ENCODE measurements at regions not wholly inside any gene's neighbourhood (a gene's known extent, or its start where the extent isn't known, plus 50 kb on each side); places are given as distances from the start of the nearest gene placed in this dataset.
A peak's percentile ranks its signal among the peaks of the same experiment; 100 is the strongest.

DNA sequence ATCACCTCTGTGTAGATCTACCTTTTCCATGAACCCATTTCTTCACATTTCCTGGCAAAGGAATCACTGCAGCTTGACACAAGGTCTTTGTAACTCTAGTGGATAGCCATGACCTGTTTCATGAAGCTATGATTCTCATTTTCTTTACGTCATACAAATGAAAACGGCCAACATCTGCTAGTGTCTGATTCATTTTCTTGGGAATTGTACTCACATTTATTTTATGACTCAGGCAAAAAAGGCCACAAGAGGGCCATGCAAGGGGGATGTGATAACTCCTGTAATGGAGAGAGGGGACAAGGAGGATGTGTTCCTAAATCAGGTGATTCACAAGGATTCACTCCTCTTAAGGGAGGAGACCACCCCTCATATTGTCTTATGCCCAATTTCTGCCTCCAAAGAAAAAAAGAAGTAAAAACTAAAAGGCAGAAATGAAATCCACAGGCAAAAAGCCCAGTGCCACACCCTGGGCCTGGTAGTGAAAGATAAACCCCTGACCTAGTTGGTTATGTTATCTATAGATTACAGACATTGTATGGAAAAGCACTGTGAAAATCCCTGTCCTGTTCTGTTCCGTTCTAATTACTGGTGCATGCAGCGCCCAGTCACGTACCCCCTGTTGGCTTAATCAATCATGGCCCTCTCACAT lies 249.9 kb downstream of the IPMK start:
- DNase-seq (ENCODE audit: low read depth in 2 of 3, low spot score in 2 of 3), result peak in 1 of 3 donors; percentile 3

DNA sequence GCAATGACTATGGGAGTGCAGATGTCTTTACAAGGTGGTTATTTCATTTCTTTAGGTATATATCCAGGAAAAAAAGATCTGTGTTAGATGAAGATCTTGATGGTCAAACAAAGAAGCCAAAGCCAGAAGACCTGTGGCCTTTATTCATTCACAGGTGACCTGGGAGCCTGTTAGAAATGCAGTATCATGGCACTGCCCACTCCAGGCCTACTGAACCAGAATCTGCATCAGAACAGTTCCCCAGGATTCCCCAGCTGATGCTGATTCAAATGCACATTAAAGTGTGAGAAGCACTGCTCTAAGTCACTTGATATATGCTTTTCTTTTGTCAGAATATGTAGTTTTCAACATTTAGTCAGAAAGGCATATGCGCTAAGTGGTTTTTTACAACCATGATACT lies 251.1 kb downstream of the IPMK start:
- no peak for DNase-seq (ENCODE audit: low read depth in 2 of 3, low spot score in 2 of 3)

DNA sequence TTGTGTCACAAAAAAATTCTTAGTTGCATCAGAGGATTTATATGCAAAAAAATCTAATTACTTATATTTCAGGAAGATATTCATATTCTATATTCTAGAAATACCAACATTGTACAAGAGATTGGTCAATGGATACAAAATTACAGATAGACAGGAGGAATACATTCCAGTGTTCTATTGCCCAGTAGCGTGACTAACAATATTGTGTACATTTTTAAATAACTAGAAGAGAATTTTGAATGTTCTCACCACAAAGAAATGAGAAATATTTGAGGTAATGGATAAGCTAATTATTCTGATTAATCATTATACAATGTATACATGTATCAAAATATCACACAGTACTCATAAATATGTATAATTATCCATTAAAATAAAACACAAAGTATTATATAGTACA lies 253.3 kb downstream of the IPMK start:
- DNase-seq (ENCODE audit: low read depth in 2 of 3, low spot score in 2 of 3), result no peak

DNA sequence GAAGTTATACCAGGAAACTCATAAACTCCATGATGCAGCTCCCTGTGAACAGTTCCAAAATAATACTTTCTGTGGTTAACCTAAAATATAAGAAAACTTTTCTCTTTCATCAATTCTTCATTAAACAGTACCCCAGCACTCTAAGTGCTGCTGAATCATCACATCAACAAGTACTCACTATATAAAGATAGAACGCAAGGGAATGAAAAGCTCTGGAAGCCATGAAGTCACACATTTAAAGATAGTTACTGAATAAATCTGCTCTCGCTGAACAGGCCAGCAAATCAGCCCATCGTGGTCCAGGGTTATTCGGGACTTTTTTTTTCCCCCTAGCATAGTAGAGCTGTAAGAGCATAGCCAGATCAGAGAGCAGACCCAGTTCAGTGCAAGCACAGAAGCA lies 254.3 kb downstream of the IPMK start:
- DNase-seq (ENCODE audit: low read depth in 2 of 3, low spot score in 2 of 3), result no peak

DNA sequence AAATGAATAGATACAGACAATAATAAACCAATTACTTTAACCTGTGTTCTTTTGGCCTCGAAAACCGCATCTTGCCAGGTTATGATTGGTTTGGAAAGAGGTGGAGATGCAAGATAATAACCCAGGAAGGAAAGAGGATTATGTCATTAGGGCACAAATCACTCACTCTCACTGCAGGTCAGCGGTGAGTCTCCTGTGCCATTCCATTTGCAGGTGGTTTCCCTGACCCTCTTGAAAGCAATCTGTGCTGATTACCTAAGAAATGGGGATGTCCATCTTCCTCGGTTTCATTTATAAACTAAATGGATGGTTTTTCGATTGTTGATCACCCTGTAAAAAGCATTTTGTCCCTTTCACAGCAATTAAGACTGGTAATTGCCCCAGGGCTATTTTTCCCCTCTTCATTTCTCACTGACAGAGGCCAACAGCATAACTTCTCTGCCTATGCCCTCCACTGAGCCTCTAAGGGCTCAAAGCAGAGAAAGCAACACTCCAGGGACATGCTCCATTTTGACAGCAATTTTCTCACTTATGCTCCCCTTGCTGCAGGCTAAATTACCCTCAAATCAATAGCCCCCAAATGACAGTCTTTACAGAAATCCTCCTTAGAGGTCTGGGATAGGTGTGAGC lies 257.5 kb downstream of the IPMK start:
- no peak for DNase-seq (ENCODE audit: low read depth in 2 of 3, low spot score in 2 of 3)

DNA sequence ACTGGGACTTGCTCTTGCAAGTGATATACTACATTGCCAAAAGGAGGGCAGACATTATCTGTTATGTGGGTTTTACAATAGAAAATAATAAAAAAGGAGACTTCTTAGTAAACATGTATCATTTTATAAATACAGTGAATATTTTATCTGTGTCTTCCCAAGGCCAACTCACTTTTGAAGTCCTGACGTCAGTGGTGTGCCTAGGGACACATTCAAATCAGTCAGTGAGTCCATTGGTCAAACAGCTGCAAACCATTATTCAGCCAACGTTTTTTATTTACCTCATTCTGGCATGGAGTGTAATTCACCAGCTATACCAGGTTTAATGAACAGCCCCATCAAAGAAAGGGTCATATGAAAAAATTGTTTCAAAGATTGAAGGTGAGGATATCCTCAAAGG lies 263.7 kb downstream of the IPMK start:
- no peak for DNase-seq (ENCODE audit: low read depth in 2 of 3, low spot score in 2 of 3)

DNA sequence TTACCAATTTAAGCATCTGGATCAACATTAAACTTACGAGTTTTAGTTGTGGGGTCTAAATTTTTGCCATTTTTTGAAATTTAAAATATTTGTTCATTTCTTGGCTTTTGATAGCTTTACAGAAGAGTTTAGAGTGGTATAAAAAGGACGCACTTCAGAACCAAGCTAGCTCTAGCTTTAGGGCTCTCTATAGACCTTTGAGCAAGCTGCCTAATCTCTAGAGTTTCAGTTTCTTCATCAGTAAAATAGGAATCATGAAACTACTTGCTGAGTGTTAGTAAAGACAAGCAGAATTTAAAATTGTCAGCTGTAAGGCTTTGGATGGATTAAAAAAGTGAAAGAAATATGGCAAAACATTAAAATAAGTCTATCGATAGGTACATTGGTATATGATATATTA lies 266.5 kb downstream of the IPMK start:
- no peak for DNase-seq (ENCODE audit: low read depth in 2 of 3, low spot score in 2 of 3)

DNA sequence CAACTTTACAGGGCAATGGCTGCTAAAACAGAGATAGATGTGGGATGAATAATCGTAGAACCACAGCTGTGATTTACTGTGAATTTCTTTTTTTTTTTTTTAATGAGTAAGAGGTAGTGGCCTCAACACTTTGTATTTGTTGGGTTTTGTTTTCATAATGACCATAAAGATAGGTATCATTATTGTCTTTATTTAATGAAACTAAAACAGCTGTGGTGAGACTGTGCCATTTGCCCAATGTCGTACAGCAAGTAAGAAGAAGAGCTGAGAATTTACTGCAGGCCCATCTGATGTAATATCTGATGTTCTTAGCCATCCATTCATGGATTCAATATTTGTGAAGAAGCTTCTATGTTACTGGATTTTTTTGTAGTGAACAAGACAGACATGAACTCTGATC lies 271.2 kb downstream of the IPMK start:
- DNase-seq (ENCODE audit: low read depth in 2 of 3, low spot score in 2 of 3), result no peak

DNA sequence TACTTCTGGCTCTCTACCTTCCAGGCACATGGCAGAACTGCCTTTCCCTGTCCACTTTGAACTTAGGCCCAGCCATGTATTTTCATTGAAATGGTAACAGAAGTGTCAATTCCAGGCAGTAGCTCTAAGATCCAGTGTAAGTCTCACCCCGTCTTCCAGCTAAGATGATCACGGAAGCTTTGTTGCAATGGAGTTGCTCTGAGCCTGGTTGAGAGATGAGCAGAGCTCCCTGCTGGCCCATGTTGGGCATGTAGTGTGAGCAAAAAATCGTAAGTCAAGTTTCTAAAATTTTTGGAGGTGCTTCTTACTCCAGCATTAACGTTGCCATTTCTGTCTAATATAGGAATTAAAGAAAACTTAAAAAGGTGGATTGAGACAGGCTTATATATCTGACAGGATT lies 274.4 kb downstream of the IPMK start:
- no peak for DNase-seq (ENCODE audit: low read depth in 2 of 3, low spot score in 2 of 3)

DNA sequence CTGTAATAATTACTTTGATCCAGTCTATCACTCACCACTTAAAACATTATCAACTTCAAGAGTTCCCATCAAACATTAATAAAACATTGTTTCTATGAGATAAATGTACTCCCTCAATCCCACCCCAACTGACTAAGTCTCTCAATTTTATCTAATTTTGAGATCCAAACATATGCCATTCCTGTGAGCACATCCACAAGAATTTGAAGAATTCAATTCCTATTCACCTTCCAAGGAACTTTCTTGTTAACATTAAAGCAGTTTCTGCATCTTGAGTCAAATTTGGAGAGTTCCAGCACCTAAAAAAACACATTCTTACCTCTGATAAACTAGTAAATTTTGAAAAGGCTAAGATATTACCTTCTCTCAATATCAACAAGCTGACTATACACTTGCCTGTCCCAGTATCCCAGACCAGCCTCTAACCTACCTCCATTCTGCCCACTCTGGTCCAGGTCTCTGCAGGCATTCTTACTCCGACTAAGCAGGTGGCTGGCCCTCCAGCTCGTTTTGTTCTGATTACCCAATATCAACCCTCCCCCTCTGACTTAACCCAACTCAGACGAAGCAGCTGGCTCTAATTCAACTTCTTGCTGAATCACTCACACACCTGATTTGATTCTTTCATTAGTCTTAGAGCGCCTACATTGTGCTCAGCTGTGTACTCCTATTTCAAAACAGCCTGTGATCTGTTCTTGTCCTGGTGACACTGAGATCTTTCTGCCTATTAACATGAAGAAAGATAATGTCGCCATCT lies 275.2 kb downstream of the IPMK start:
- no peak for DNase-seq (ENCODE audit: low read depth in 2 of 3, low spot score in 2 of 3)

DNA sequence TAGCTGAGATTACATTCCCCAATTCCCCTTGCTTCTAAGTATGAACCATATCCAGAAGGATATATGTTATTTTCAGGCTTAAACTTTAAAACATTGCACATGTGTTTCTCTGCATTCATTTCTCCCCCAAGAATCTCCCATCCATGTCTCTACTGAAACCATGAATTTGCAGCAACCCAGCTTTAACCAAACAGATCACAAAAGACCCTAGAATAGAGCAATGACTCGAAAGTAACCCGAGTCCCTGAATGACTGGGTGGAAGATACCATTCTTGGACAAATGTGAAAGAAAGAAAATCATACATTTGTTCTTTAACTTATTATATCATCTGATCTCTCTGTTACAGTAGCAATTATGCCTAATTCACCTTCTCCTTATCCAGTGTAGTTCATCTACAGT lies 278.7 kb downstream of the IPMK start:
- DNase-seq (ENCODE audit: low read depth in 2 of 3, low spot score in 2 of 3), result no peak

DNA sequence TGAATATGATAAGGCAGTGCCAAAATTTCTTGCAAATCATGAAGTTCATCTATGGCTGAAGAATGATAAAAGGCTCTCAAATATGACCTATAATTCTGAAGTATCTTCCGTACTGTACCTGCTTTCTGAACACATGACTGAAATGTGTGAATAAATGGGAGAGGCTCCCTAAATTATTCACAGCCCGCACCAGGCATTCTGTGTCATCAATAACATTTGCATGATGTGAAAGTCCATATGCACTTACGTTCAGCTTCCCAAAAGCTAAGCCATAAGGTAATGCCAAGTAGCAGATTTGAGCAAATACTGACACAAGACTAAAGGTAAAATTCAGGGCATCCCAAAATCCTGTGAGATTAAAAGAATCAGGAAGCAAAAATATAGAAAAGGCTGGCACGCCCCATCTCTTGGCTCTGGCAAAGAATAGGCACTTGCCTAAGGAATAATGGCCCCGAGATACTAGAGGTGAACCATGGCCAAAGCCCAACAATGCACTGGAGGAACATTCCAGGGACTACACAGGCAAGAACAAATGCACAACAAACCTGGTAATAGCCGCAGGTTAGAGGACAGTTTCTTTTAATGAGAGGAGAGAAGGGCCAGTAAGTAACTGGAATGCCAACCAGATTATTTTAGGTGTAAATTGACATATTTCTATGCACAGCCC lies 280.5 kb downstream of the IPMK start:
- no peak for DNase-seq (ENCODE audit: low read depth in 2 of 3, low spot score in 2 of 3)

DNA sequence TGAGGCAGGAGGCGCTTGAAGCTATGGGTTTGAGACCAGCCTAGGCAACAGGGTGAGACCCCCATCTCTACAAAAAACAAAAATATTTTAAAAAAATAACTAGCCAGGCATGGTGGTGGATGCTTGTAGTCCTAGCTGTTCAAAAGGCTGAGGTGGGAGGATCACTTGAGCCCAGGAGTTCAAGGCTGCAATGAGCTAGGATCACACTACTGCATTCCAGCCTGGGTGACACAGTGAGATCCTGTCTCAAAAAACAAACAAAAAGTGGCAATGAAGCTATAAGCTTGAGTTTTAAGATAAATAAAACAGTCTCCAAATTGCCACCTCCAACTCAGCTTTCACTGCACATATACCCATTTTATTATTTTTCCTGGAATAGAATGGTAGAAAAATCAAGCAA lies 281.3 kb downstream of the IPMK start:
- DNase-seq (ENCODE audit: low read depth in 2 of 3, low spot score in 2 of 3), result no peak

DNA sequence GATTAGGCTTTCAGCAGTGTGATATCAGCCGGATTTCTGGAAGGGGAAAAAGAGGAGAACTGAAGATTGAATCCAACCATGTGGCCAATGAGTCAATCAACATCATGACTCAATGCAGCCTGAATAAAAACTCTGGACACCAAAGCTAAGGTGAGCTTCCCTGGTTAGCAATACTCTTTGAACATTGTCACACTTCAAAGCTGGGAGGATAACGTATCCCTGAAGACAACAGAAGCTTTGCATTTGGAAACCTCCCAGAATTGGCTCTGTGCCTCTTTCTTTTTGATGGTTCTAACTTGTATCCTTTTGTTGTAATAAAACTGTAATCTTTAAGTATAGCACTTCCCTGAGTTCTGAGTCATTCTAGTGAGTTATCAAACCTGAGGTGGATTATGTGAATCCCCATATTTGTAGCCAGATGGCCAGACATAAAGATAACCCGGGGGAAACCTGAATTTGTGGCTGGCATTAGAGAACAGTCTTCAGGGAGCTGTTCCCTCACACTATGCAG lies 284.4 kb downstream of the IPMK start:
- DNase-seq (ENCODE audit: low read depth in 2 of 3, low spot score in 2 of 3), result no peak

DNA sequence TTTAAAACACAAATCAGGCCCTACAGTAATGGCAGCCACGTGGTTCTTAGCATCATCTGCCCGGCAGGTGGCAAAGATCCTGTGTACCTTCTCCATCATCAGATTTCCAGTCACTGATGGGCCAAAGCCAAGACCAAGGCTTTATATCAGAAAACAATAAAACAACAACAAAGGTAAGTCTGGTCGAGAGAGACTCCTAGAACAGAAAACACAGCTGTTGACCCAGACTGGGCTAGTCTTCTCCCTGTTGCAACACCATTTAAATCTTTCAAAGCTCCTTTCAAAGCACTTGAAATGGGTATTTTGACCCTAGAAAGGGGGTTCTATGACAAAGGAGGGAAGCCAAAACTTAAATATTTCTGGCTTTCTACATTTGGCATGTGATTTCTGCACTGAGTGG lies 285.6 kb downstream of the IPMK start:
- no peak for DNase-seq (ENCODE audit: low read depth in 2 of 3, low spot score in 2 of 3)

DNA sequence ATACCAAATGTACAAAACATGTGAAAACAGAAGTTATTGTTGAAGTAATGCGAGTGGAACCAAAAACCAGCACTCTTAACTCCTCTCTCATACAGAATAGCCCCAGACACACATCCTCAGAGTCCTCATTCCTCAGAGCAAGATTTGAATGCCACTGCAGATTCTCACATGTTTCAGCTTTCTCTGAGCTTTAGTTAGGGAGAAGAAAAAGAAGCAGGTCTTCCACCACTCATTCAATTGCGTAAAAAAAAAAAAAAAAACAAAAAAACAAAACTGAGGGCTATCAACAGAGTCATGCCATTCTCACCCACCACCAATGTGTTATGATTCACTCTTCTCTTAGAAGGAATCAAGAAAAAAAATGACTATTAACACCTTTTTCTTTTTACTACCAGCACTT lies 287.7 kb downstream of the IPMK start:
- DNase-seq (ENCODE audit: low read depth in 2 of 3, low spot score in 2 of 3), result no peak

DNA sequence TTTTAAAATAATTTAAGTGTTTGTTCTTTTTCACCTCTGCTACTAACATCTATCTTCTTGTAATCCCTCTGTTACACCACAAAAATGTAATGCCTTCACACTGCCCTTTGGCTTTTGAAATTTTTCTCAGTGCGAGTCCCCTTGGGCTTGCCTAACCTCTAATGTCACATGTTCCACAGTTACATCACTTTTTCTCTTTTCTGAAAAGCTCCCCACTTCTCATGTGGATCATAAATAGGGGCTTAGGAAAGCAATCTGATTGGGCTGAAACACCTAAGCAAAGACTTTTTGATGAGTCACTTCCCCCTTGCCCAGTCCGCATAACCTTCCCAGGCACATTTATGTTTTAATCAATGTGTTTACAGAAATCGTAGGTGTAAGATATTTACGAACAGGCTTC lies 288.2 kb downstream of the IPMK start:
- no peak for DNase-seq (ENCODE audit: low read depth in 2 of 3, low spot score in 2 of 3)

DNA sequence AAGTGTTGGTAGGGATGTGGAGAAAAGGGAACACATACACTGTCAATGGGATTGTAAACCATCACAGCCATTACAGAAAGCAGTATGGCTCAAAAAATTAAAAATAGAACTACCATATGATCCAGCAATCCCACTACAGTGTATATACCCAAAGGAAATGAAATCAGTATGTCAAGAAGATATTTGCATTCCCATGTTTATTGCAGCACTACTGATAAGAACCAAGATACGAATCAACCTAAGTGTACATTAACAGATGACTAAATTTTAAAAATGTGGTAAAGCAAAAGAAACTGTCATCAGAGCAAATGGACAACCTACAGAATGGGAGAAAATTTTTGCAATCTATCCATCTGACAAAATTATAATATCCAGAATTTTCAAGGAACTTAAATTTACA lies 290.4 kb downstream of the IPMK start:
- DNase-seq (ENCODE audit: low read depth in 2 of 3, low spot score in 2 of 3), result no peak

DNA sequence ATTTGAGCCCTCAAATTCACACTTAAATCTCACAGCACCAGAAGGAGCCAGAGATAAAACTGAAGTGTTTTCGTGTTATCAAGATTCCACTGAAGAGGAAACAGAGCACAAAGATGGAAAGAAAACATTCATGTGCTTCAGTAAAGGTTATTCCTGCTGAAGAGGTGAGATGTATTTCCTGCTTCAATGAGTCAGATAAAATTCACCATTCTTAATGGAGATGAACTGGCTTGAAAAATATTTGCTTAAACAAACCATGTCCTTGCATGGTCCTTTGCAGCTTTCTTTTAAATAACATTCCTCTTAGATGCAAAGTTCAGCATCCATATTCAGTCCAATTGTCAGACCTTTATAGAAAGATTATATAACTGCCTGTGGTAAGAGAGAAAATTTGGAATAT lies 294.2 kb downstream of the IPMK start:
- DNase-seq (ENCODE audit: low read depth in 2 of 3, low spot score in 2 of 3), result no peak

DNA sequence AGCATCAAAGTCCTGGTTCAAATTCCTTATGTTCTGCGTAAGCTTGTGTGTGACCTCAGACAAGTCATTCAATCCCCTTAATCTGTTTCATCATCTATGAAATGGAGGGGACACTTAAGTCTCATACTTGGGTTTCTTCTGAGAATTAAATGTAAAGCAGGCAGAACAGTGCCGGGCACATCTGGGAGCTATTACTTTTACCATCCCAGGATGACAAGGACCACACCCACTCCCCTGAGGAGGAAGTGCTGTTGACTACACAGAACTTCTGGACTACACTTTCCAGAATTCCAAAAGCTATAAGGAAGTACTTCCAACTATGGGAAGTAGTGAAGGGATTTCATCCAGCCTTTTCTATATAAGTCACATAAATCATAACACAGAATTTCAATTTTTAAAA lies 294.9 kb downstream of the IPMK start:
- no peak for DNase-seq (ENCODE audit: low read depth in 2 of 3, low spot score in 2 of 3)

DNA sequence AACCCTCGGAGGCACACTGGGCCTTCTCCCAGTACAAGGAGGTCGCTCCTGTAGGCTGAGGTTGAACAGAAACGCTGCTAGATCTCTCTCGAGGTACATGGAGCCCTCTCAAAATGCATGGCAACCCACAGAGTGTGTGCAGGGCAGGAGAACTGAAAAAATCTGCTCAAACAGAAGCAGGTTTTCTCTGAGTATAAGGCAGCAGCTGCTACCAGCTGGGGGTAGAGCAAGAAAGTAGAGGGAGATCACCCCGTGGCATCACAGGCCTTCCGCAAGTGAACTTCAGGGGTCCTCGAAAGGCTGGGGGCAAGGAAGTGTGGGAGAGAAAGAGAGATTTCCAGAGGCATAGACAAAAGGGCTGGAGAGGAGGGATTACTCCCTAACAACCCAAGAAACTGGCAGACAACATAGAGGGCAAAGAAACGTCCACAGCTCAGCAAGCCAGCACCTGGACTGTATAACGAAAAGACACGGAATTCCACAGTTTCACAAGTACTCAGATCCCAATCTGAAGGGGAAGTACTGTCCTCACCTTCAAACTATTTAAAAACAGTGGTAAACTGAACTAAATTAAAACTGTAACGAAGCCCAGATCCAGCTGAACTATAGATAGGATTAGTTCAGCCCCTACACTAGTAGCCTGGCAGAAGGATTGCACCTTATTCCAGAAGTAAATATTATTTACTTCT lies 299.2 kb downstream of the IPMK start:
- DNase-seq (ENCODE audit: low read depth in 2 of 3, low spot score in 2 of 3), result no peak

Measured in hematopoietic multipotent progenitor cell (in vitro differentiated cells).